ENCODE measurements at regions not wholly inside any gene's neighbourhood (a gene's known extent, or its start where the extent isn't known, plus 50 kb on each side); places are given as distances from the start of the nearest gene placed in this dataset.

GRCh38 chr7:131221061-131221460 is 106.6 kb upstream of the MKLN1 start:
- H3K9me3 ChIP-seq (replicated peaks; ENCODE audit: control insufficient read depth, insufficient read depth, low read length), result no peaks in the 10 kb centered on the region
- BruUV-seq (replicated peaks), result no TSS peak
- DNase-seq (ENCODE audit: low read depth, low spot score) (no peak), FAIRE-seq (no peak)
- no peak overlapping the region for H3K4me3 ChIP-seq (replicated peaks in 1 of 3; ENCODE audit: insufficient read depth in 1 of 3, low read depth in 1 of 3, low read length in 3 of 3)
- no peaks in the 10 kb centered on the region for H3K36me3 ChIP-seq (ENCODE audit: control insufficient read depth in 2 of 2, extremely low read depth in 1 of 2, insufficient read depth in 2 of 2, low read length in 2 of 2)
- no peak overlapping the region for H3K9ac ChIP-seq (replicated peaks; ENCODE audit: extremely low read depth, insufficient read depth, low read length)
- POLR2A ChIA-PET, result no interaction called here
- no peaks in the 10 kb centered on the region for H3K9me1 ChIP-seq (replicated peaks; ENCODE audit: control insufficient read depth, extremely low read depth, insufficient read depth, low read length)
- CTCF ChIA-PET, result interaction anchor here (1.4 kb wide), 1 partner anchor 17 kb away, joined by 3 read pairs; no protein-coding TSS in a partner anchor
- H3K4me1 ChIP-seq (ENCODE audit: control insufficient read depth, extremely low read depth, insufficient read depth, low read length), result no peaks in the 10 kb centered on the region
- H2AFZ ChIP-seq (ENCODE audit: low read depth, low read length), result no peak overlapping the region
- H3K27me3 ChIP-seq (ENCODE audit: control insufficient read depth in 2 of 2, insufficient read depth in 2 of 2, low read length in 2 of 2), result no peaks in the 10 kb centered on the region
- no peak overlapping the region for H3K4me2 ChIP-seq (ENCODE audit: insufficient read depth, low read length)
- H4K20me1 ChIP-seq (replicated peaks; ENCODE audit: control insufficient read depth, extremely low read depth, insufficient read depth, low read length), result no peaks in the 10 kb centered on the region
- dilution Hi-C loops (cut with MboI; ENCODE audit: extremely low pct_ligation_motif_present, low sequenced_read_pairs) (no loop called here), intact Hi-C loops (cut with micrococcal nuclease) (no loop called here)
- H3K27ac ChIP-seq (ENCODE audit: insufficient read depth, low read depth, low read length), result no peak overlapping the region
- TF ChIP-seq JUN (IDR thresholded peaks at IDR 0.05; ENCODE audit: borderline replicate concordance, insufficient read depth, insufficient read length, low read depth), result no peak
- no peak for TF ChIP-seq POLR2AphosphoS5 (IDR thresholded peaks at IDR 0.05; ENCODE audit: insufficient read depth, low read depth, low read length)
- TF ChIP-seq EZH2 (IDR thresholded peaks at IDR 0.05; ENCODE audit: borderline replicate concordance, low read depth, low read length, severe bottlenecking), result no peak
- TF ChIP-seq MYC (IDR thresholded peaks at IDR 0.05; ENCODE audit: low read depth, low read length), result no peak
- no peak for TF ChIP-seq GATA2 (IDR thresholded peaks at IDR 0.05; ENCODE audit: insufficient read depth, insufficient read length, low read depth, low read length)
- no peak for TF ChIP-seq MAX (IDR thresholded peaks at IDR 0.05; ENCODE audit: insufficient read depth, insufficient read length)
- no peak for TF ChIP-seq CTCF (IDR thresholded peaks at IDR 0.05; ENCODE audit: extremely low read depth in 1 of 2, insufficient read depth in 1 of 2, low read depth in 1 of 2, low read length in 2 of 2)
- TF ChIP-seq FOS (IDR thresholded peaks at IDR 0.05; ENCODE audit: borderline replicate concordance, insufficient read depth, low read length), result no peak
- no peak for TF ChIP-seq POLR2A (IDR thresholded peaks at IDR 0.05; ENCODE audit: low read depth, low read length)
- no peaks in the 10 kb centered on the region for H3K79me2 ChIP-seq (ENCODE audit: control insufficient read depth, insufficient read depth, low read length)
